Upper lobe of right lung (tissue), 1 donor: ENCODE measurements at regions not wholly inside any gene's neighbourhood (a gene's known extent, or its start where the extent isn't known, plus 50 kb on each side); places are given as distances from the start of the nearest gene placed in this dataset.
"Not testable (repeated sequence)": the region's sequence is repeated elsewhere in the genome, so short reads cannot be mapped to it uniquely, and the experiment has no call there.

Experiments used
- ATAC-seq: fragments of 200-7000 bp; cut with Tn5 transposase; one replicate; pipeline ENCODE4 v1.9.1; 2020; ENCODE audit warnings: mild to moderate bottlenecking, moderate library complexity
- DNase-seq: peaks from one replicate; pipeline ENCODE4 v3.0.0-alpha.2; 2020
- H3K27ac ChIP-seq: fragments of 200-600 bp; one replicate; pipeline ENCODE4 v1.8.0; 2022
- H3K27me3 ChIP-seq: fragments of 200-600 bp; one replicate; pipeline ENCODE4 v1.8.0; 2022; ENCODE audit warnings: mild to moderate bottlenecking
- H3K36me3 ChIP-seq: fragments of 200-600 bp; one replicate; pipeline ENCODE4 v1.8.0; 2022
- H3K4me1 ChIP-seq: fragments of 200-600 bp; one replicate; pipeline ENCODE4 v1.8.0; 2022
- H3K4me3 ChIP-seq: fragments of 200-600 bp; one replicate; pipeline ENCODE4 v1.8.0; 2022; ENCODE audit warnings: mild to moderate bottlenecking
- H3K9me3 ChIP-seq: fragments of 200-600 bp; one replicate; pipeline ENCODE4 v1.8.0; 2022
- CTCF ChIP-seq: fragments of 200-600 bp; IDR thresholded peaks from one replicate; pipeline ENCODE4 v1.8.0; 2022; ENCODE audit warnings: antibody characterized with exemption
- intact Hi-C: fragments of 100-400 bp; cut with DNase I; formaldehyde crosslinking; loops from one replicate; pipeline ENCODE4 v1.11.0; 2022
- donor health status: DM: no; HTN: yes; CAD: no; lungs with severe emphysema.

DNA sequence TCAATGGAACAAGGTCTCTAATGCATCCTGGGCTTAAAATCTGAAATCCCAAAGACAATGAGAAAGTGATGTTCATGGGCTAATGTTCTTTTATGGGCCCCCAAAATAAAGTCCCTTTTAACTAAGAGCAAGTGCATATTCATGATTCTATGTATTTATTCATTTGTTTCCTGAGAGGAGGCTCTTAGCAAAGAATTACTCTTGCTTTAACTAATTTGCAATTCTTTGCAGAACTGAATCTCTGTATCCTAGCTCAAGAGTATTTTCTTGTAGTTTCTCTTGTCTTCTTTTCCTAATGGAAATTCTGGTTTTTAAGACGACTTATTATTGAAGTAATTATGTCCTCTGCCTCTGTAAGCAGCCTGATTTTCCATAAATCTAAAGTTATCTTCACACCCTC, 202.2 kb upstream of the TP63 start:
- Histone ChIP-seq H3K27me3 (no peaks in the 10 kb centered on the region), H3K4me3 (no peak overlapping the region), H3K4me1 (no peaks in the 10 kb centered on the region), H3K9me3 (no peaks in the 10 kb centered on the region), H3K27ac (no peak overlapping the region), H3K36me3 (no peaks in the 10 kb centered on the region)
- no peak for TF ChIP-seq CTCF
- no peak for DNase-seq
- intact Hi-C loops, result no loop called here
- no peak for ATAC-seq

GRCh38 chr3:189430166-189430565, 201.0 kb upstream of the TP63 start:
- Histone ChIP-seq H3K4me1 (no peaks in the 10 kb centered on the region), H3K9me3 (no peaks in the 10 kb centered on the region), H3K27me3 (no peaks in the 10 kb centered on the region), H3K27ac (no peak overlapping the region), H3K36me3 (no peaks in the 10 kb centered on the region), H3K4me3 (no peak overlapping the region)
- TF ChIP-seq CTCF, result no peak
- no peak for ATAC-seq
- intact Hi-C loops, result no loop called here
- no peak for DNase-seq

GRCh38 chr3:189442257-189442656, 188.9 kb upstream of the TP63 start:
- intact Hi-C loops, H3K4me3 ChIP-seq, H3K36me3 ChIP-seq, ATAC-seq, H3K4me1 ChIP-seq, DNase-seq, H3K27ac ChIP-seq, H3K9me3 ChIP-seq, H3K27me3 ChIP-seq: not testable (repeated sequence)

- Histone ChIP-seq H3K4me1 (no peaks in the 10 kb centered on the region), H3K4me3 (no peak overlapping the region), H3K9me3 (no peaks in the 10 kb centered on the region), H3K27me3 (no peaks in the 10 kb centered on the region), H3K27ac (no peak overlapping the region), H3K36me3 (no peaks in the 10 kb centered on the region)
- intact Hi-C loops, result no loop called here
- DNase-seq (no peak), ATAC-seq (no peak)
- no peak for TF ChIP-seq CTCF
Measured at GRCh38 chr3:189446959-189447560, 184.1 kb upstream of the TP63 start.

DNA sequence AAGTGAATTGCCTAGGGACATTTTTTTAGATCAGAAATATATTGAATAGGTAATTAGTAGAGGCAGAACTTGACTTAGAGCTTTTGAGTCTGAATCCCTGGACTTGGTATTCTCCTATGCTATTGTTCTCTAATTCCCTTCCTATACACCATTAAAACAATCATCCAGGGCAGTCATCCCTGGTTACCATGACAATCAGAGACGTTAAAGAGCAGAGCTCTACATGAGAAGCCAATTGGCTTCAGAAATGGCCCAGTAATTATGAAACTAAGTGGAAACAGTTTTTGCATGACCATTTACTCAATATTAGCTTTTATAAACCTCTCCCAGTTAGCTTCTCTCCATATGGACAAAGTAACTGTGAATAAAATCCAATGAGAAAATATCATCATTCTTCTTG, 182.1 kb upstream of the TP63 start:
- H3K27me3 ChIP-seq, result no peaks in the 10 kb centered on the region
- H3K27ac ChIP-seq, result no peak overlapping the region
- TF ChIP-seq CTCF, result no peak
- no peak for ATAC-seq
- no peak for DNase-seq
- no peaks in the 10 kb centered on the region for H3K9me3 ChIP-seq
- no peak overlapping the region for H3K4me3 ChIP-seq
- no peaks in the 10 kb centered on the region for H3K36me3 ChIP-seq
- no peaks in the 10 kb centered on the region for H3K4me1 ChIP-seq
- intact Hi-C loops, result no loop called here

GRCh38 chr3:189455009-189455408, 176.2 kb upstream of the TP63 start:
- TF ChIP-seq CTCF, result no peak
- ATAC-seq, result no peak
- Histone ChIP-seq H3K4me3 (no peak overlapping the region), H3K4me1 (no peaks in the 10 kb centered on the region), H3K36me3 (no peaks in the 10 kb centered on the region), H3K27me3 (no peaks in the 10 kb centered on the region), H3K27ac (no peak overlapping the region), H3K9me3 (no peaks in the 10 kb centered on the region)
- no peak for DNase-seq
- intact Hi-C loops, result no loop called here
